HEK293 (cell line): ENCODE measurements at regions not wholly inside any gene's neighbourhood (a gene's known extent, or its start where the extent isn't known, plus 50 kb on each side); places are given as distances from the start of the nearest gene placed in this dataset.

Experiments
- CTCF ChIA-PET: fragments of 350-600 bp; formaldehyde crosslinking; extraction: SDS; loops from one replicate; lab custom pipeline; 2021; ENCODE audit warnings: antibody characterized with exemption; lab: Yijun Ruan, JAX
- POLR2A ChIA-PET: fragments of 300-600 bp; formaldehyde crosslinking; extraction: SDS; loops from one replicate; lab custom pipeline; 2020; ENCODE audit warnings: antibody characterized with exemption, inconsistent platforms; lab: Yijun Ruan, JAX
- H3K27ac ChIP-seq: fragments of 200-500 bp; sonication (Bioruptor generic); 2 replicates; pipeline ENCODE4 v1.5.1; 2014; ENCODE audit warnings: low read depth, low read length, control low read depth, inconsistent platforms; ENCODE audit errors: extremely low read depth
- H3K36me3 ChIP-seq, 2 experiments: fragments of 200-500 bp in 1 of 2; sonication (Bioruptor generic) in 1 of 2; 1 replicate in 1 of 2; 2 replicates in 1 of 2; pipeline ENCODE4 v1.5.1; 2014 to 2017; ENCODE audit warnings: inconsistent platforms in 2 of 2, low read length in 2 of 2; ENCODE audit not compliant: control insufficient read depth in 2 of 2, insufficient read depth in 1 of 2
- H3K4me1 ChIP-seq: fragments of 200-500 bp; sonication (Bioruptor generic); 2 replicates; pipeline ENCODE4 v1.5.1; 2014; ENCODE audit warnings: mild to moderate bottlenecking, low read length, inconsistent platforms; ENCODE audit not compliant: control insufficient read depth, insufficient read depth
- H3K4me3 ChIP-seq: 2 replicates; pipeline ENCODE4 v1.5.1; 2011; ENCODE audit warnings: low read depth, mild to moderate bottlenecking, control low read depth, low read length, moderate library complexity
- H3K9me3 ChIP-seq: fragments of 200-500 bp; sonication (Bioruptor generic); 2 replicates; pipeline ENCODE4 v1.5.1; 2014; ENCODE audit warnings: low read depth, low read length, inconsistent platforms; ENCODE audit not compliant: control insufficient read depth, insufficient read depth
- ATF2 ChIP-seq: fragments of 450-650 bp; formaldehyde crosslinking; IDR thresholded peaks from 2 replicates; pipeline ENCODE4 v1.5.1; 2016; ENCODE audit warnings: missing biosample characterization, missing genetic modification characterization, low read depth
- BCL11A ChIP-seq: fragments of 450-650 bp; formaldehyde crosslinking; IDR thresholded peaks from 2 replicates; pipeline ENCODE4 v1.5.1; 2016; ENCODE audit warnings: low read depth, missing biosample characterization, missing genetic modification characterization
- GFI1B ChIP-seq: fragments of 450-650 bp; formaldehyde crosslinking; IDR thresholded peaks from 2 replicates; pipeline ENCODE4 v1.5.1; 2016; ENCODE audit warnings: missing biosample characterization, missing genetic modification characterization
- GLI2 ChIP-seq: fragments of 450-650 bp; formaldehyde crosslinking; IDR thresholded peaks from 2 replicates; pipeline ENCODE4; 2017; ENCODE audit warnings: missing biosample characterization, missing genetic modification characterization, low read depth, borderline replicate concordance
- IKZF3 ChIP-seq: fragments of 450-650 bp; IDR thresholded peaks from 2 replicates; pipeline ENCODE4 v1.5.0; 2018; ENCODE audit warnings: missing biosample characterization, mild to moderate bottlenecking, missing genetic modification characterization, moderate library complexity
- MYNN ChIP-seq: fragments of 450-650 bp; formaldehyde crosslinking; IDR thresholded peaks from 2 replicates; pipeline ENCODE4 v1.5.1; 2016; ENCODE audit warnings: missing biosample characterization, missing genetic modification characterization, borderline replicate concordance
- OSR2 ChIP-seq: fragments of 450-650 bp; formaldehyde crosslinking; IDR thresholded peaks from 2 replicates; pipeline ENCODE4 v1.5.1; 2016; ENCODE audit warnings: missing biosample characterization, missing genetic modification characterization
- OVOL3 ChIP-seq: fragments of 450-650 bp; formaldehyde crosslinking; IDR thresholded peaks from 2 replicates; pipeline ENCODE4 v1.5.1; 2016; ENCODE audit warnings: missing biosample characterization, missing genetic modification characterization
- SETDB1 ChIP-seq: IDR thresholded peaks from one replicate; pipeline ENCODE4 v1.6.1; 2017; ENCODE audit warnings: mild to moderate bottlenecking, low read length, moderate library complexity, mixed read lengths; ENCODE audit not compliant: insufficient read length
- ZFP37 ChIP-seq: fragments of 450-650 bp; formaldehyde crosslinking; IDR thresholded peaks from 2 replicates; pipeline ENCODE4 v1.5.1; 2016; ENCODE audit warnings: missing biosample characterization, missing genetic modification characterization
- ZIC2 ChIP-seq: fragments of 450-650 bp; formaldehyde crosslinking; IDR thresholded peaks from 2 replicates; pipeline ENCODE4 v1.5.1; 2016; ENCODE audit warnings: missing biosample characterization, missing genetic modification characterization
- ZNF155 ChIP-seq: fragments of 450-650 bp; formaldehyde crosslinking; IDR thresholded peaks from 2 replicates; pipeline ENCODE4 v1.5.1; 2016; ENCODE audit warnings: missing biosample characterization, missing genetic modification characterization
- ZNF211 ChIP-seq: fragments of 450-650 bp; formaldehyde crosslinking; IDR thresholded peaks from 2 replicates; pipeline ENCODE4 v1.5.1; 2016; ENCODE audit warnings: low read depth, missing biosample characterization, missing genetic modification characterization
- ZNF274 ChIP-seq, 2 experiments: fragments of 200-500 bp in 1 of 2; fragments of 450-650 bp in 1 of 2; sonication (Bioruptor generic) in 1 of 2; formaldehyde crosslinking in 1 of 2; IDR thresholded peaks; 2 replicates each; pipeline versions ENCODE4 v1.5.1 to v1.6.1; 2014 to 2016; ENCODE audit warnings: borderline replicate concordance in 1 of 2, inconsistent platforms in 1 of 2, low read length in 1 of 2, missing biosample characterization in 1 of 2, missing genetic modification characterization in 1 of 2
- ZNF426 ChIP-seq: fragments of 450-650 bp; formaldehyde crosslinking; IDR thresholded peaks from 2 replicates; pipeline ENCODE4 v1.5.1; 2017; ENCODE audit warnings: missing biosample characterization, missing genetic modification characterization, mild to moderate bottlenecking, inconsistent platforms, moderate library complexity
- ZNF555 ChIP-seq: fragments of 450-650 bp; formaldehyde crosslinking; conservative IDR thresholded peaks from 2 replicates; pipeline ENCODE4 v1.5.1; 2017; ENCODE audit warnings: missing biosample characterization, mild to moderate bottlenecking, missing genetic modification characterization, inconsistent platforms
- ZNF558 ChIP-seq: fragments of 450-650 bp; formaldehyde crosslinking; IDR thresholded peaks from 2 replicates; pipeline ENCODE4 v1.5.1; 2016; ENCODE audit warnings: missing biosample characterization, missing genetic modification characterization
- ZNF560 ChIP-seq: fragments of 450-650 bp; formaldehyde crosslinking; IDR thresholded peaks from 2 replicates; pipeline ENCODE4 v1.5.1; 2017; ENCODE audit warnings: missing biosample characterization, missing genetic modification characterization, borderline replicate concordance
- ZNF623 ChIP-seq: fragments of 450-650 bp; formaldehyde crosslinking; IDR thresholded peaks from 2 replicates; pipeline ENCODE4 v1.5.1; 2016; ENCODE audit warnings: missing biosample characterization, missing genetic modification characterization
- ZNF776 ChIP-seq: fragments of 450-650 bp; formaldehyde crosslinking; IDR thresholded peaks from 2 replicates; pipeline ENCODE4 v1.5.0; 2017; ENCODE audit warnings: missing biosample characterization, missing genetic modification characterization, borderline replicate concordance
- TF ChIP-seq, protein P1 (sequence below): fragments of 450-650 bp; formaldehyde crosslinking; IDR thresholded peaks from 2 replicates; pipeline ENCODE4 v1.5.1; 2016; ENCODE audit warnings: missing biosample characterization, missing genetic modification characterization
- TF ChIP-seq, protein P2 (sequence below): fragments of 450-650 bp; formaldehyde crosslinking; IDR thresholded peaks from 2 replicates; pipeline ENCODE4 v1.5.1; 2016; ENCODE audit warnings: missing biosample characterization, missing genetic modification characterization, borderline replicate concordance

DNA sequence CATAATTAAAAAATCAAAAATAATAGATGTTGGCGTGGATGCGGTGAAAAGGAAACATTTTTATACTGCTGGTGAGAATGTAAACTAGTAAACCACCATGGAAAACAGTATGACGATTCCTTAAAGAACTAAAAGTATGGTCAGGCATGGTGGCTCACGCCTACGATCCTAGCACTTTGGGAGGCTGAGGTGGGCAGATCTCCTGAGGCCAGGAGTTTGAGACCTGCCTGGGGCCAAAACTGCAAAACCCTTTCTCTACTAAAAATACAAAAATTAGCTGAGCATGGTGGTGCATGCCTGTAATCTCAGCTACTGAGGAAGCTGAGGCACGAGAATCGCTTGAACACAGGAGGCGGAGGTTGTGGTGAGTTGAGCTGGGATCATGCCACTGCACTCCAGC lies 195.7 kb upstream of the BMP4 start:
- Histone ChIP-seq H3K4me1 (no peaks in the 10 kb centered on the region), H3K9me3 (no peaks in the 10 kb centered on the region), H3K27ac (no peak overlapping the region), H3K36me3 (no peaks in the 10 kb centered on the region), H3K4me3 (no peak overlapping the region)
- CTCF ChIA-PET: interaction anchor here (0.7 kb wide), 2 partner anchors 19 to 385 kb away, joined by 3 read pairs; no protein-coding TSS in a partner anchor
- POLR2A ChIA-PET: no interaction called here
- no peak for TF ChIP-seq ZNF560 (tag by site-specific recombination)
- no peak for TF ChIP-seq ZNF155 (tag by site-specific recombination)
- TF ChIP-seq OSR2 (tag by site-specific recombination): no peak

DNA sequence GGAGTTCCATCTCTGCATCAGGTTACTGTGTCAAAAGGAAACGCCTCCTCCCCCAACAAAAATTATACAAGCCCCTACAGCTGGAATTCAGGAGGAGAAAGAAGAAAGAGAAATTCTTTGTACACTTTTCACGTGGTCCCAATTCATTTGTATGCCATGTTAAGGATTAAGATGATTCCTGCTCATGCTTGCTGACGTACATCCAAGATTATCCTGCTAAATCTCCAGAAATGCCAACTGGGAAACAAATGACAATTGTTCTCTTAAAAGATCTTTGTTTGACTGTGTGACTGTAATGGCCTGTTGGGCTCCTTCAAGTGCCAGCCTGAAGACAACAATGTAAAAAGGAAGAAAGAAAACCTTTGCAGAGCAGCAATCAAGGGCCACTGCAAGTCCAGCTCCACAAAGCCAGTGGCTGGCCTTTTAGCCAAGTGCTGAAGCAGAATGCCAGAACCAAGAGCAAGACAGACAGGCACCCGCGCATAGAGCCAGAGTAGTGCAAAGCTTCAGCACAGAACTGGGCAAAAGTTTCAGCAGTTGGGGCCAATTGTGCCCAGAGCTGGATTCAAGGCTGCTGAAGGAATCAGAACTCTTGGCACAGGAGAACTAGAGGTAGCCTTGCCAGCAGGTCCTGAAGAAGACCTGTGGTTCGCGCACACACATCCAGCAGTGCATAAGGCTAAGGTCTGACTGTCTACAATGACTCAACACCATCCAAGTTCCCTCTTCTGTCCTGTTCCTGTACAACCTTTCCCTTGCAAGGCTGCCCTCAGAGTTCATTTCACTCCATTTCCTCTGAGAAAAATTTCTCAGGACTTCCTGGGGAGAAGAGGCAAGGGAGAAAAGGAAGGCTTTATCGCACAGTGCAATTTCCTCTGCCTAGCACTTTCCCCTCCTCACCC lies 209.7 kb upstream of the BMP4 start:
- ChIA-PET CTCF (interaction anchor here (0.5 to 2.2 kb wide), 2 partner anchors 9 to 419 kb away, joined by 3 to 6 read pairs; no protein-coding TSS in a partner anchor), POLR2A (no interaction called here)
- Histone ChIP-seq H3K4me3 (no peak overlapping the region), H3K9me3 (no peaks in the 10 kb centered on the region), H3K36me3 (no peaks in the 10 kb centered on the region), H3K27ac (no peak overlapping the region), H3K4me1 (no peaks in the 10 kb centered on the region)
- TF ChIP-seq ZNF623 (no peak), ZNF426 (tag by site-specific recombination) (no peak), ZNF274 (IDR thresholded peaks at IDR 0.05; ENCODE audit: low read length) (no peak), ZNF274 (tag by site-specific recombination; IDR thresholded peaks at IDR 0.05; ENCODE audit: borderline replicate concordance) (no peak), OVOL3 (tag by site-specific recombination) (no peak), GLI2 (no peak)
- TF ChIP-seq, all 188 proteins: peak for 0

DNA sequence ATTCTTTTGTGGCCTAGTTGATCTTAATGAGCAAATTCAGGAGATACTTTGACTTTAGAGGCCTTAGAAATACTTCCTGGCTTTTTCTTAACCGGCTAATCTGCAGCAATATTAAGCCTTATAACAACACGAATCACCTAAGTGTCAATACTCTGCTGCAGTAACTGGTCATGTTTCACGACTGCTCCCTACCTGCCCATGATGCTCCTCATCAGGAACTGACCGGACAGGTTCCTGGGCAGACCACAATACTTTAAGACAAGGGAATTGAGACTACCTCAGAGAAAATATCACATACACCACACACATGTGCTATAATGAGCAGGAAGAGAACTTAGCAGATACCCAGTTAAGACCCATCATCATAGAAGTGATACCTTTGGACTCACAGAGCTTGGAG lies 211.9 kb upstream of the BMP4 start:
- Histone ChIP-seq H3K4me1 (no peaks in the 10 kb centered on the region), H3K9me3 (no peaks in the 10 kb centered on the region), H3K4me3 (no peak overlapping the region), H3K36me3 (no peaks in the 10 kb centered on the region), H3K27ac (no peak overlapping the region)
- CTCF ChIA-PET: interaction anchor here (0.6 to 0.9 kb wide), 2 partner anchors 14 to 179 kb away, joined by 3 to 4 read pairs; no protein-coding TSS in a partner anchor
- POLR2A ChIA-PET: no interaction called here
- TF ChIP-seq GFI1B (tag by site-specific recombination) (no peak), SETDB1 (no peak), ZNF274 (IDR thresholded peaks at IDR 0.05; ENCODE audit: low read length) (no peak), ZNF274 (tag by site-specific recombination; IDR thresholded peaks at IDR 0.05; ENCODE audit: borderline replicate concordance) (no peak), ZNF560 (tag by site-specific recombination) (no peak), ATF2 (no peak), ZNF623 (no peak), ZFP37 (tag by site-specific recombination) (no peak), ZNF776 (tag by site-specific recombination) (no peak), ZNF426 (tag by site-specific recombination) (no peak), ZIC2 (no peak), IKZF3 (no peak), MYNN (tag by site-specific recombination) (no peak), ZNF211 (tag by site-specific recombination) (no peak), BCL11A (tag by site-specific recombination) (no peak), ZNF555 (tag by site-specific recombination) (no peak), ZNF558 (no peak)
- TF ChIP-seq, protein P1, sequence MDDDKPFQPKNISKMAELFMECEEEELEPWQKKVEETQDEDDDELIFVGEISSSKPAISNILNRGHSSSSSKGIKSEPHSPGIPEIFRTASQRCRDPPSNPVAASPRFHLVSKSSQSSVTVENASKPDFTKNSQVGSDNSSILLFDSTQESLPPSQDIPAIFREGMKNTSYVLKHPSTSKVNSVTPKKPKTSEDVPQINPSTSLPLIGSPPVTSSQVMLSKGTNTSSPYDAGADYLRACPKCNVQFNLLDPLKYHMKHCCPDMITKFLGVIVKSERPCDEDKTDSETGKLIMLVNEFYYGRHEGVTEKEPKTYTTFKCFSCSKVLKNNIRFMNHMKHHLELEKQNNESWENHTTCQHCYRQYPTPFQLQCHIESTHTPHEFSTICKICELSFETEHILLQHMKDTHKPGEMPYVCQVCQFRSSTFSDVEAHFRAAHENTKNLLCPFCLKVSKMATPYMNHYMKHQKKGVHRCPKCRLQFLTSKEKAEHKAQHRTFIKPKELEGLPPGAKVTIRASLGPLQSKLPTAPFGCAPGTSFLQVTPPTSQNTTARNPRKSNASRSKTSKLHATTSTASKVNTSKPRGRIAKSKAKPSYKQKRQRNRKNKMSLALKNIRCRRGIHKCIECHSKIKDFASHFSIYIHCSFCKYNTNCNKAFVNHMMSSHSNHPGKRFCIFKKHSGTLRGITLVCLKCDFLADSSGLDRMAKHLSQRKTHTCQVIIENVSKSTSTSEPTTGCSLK (tag by site-specific recombination): no peak
- TF ChIP-seq, protein P2, sequence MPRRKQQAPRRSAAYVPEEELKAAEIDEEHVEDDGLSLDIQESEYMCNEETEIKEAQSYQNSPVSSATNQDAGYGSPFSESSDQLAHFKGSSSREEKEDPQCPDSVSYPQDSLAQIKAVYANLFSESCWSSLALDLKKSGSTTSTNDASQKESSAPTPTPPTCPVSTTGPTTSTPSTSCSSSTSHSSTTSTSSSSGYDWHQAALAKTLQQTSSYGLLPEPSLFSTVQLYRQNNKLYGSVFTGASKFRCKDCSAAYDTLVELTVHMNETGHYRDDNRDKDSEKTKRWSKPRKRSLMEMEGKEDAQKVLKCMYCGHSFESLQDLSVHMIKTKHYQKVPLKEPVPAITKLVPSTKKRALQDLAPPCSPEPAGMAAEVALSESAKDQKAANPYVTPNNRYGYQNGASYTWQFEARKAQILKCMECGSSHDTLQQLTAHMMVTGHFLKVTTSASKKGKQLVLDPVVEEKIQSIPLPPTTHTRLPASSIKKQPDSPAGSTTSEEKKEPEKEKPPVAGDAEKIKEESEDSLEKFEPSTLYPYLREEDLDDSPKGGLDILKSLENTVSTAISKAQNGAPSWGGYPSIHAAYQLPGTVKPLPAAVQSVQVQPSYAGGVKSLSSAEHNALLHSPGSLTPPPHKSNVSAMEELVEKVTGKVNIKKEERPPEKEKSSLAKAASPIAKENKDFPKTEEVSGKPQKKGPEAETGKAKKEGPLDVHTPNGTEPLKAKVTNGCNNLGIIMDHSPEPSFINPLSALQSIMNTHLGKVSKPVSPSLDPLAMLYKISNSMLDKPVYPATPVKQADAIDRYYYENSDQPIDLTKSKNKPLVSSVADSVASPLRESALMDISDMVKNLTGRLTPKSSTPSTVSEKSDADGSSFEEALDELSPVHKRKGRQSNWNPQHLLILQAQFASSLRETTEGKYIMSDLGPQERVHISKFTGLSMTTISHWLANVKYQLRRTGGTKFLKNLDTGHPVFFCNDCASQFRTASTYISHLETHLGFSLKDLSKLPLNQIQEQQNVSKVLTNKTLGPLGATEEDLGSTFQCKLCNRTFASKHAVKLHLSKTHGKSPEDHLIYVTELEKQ (tag by site-specific recombination): no peak
